ENCODE measurements at regions not wholly inside any gene's neighbourhood (a gene's known extent, or its start where the extent isn't known, plus 50 kb on each side); places are given as distances from the start of the nearest gene placed in this dataset.

GRCh38 chr9:10921671-10922070 lies 308.9 kb upstream of the PTPRD start:
- TF ChIP-seq, protein P1, sequence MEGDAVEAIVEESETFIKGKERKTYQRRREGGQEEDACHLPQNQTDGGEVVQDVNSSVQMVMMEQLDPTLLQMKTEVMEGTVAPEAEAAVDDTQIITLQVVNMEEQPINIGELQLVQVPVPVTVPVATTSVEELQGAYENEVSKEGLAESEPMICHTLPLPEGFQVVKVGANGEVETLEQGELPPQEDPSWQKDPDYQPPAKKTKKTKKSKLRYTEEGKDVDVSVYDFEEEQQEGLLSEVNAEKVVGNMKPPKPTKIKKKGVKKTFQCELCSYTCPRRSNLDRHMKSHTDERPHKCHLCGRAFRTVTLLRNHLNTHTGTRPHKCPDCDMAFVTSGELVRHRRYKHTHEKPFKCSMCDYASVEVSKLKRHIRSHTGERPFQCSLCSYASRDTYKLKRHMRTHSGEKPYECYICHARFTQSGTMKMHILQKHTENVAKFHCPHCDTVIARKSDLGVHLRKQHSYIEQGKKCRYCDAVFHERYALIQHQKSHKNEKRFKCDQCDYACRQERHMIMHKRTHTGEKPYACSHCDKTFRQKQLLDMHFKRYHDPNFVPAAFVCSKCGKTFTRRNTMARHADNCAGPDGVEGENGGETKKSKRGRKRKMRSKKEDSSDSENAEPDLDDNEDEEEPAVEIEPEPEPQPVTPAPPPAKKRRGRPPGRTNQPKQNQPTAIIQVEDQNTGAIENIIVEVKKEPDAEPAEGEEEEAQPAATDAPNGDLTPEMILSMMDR (IDR thresholded peaks at IDR 0.05; ENCODE audit: low read length): no peak
- TF ChIP-seq EZH2phosphoT487 (IDR thresholded peaks at IDR 0.05; ENCODE audit: low read length) (no peak), EZH2 (optimal IDR thresholded peaks at IDR 0.05; ENCODE audit: low read depth, low read length) (no peak)

Measured in MM.1S (cell line).